ENCODE measurements at regions not wholly inside any gene's neighbourhood (a gene's known extent, or its start where the extent isn't known, plus 50 kb on each side); places are given as distances from the start of the nearest gene placed in this dataset.

GRCh38 chr5:10158886-10159285, 90.8 kb downstream of the ATPSCKMT start:
- TF ChIP-seq CTCF (IDR thresholded peaks at IDR 0.05; ENCODE audit: low read length) (no peak), EZH2 (IDR thresholded peaks at IDR 0.05; ENCODE audit: borderline replicate concordance, low read length) (no peak)
